ENCODE measurements at regions not wholly inside any gene's neighbourhood (a gene's known extent, or its start where the extent isn't known, plus 50 kb on each side); places are given as distances from the start of the nearest gene placed in this dataset.
"Not testable (repeated sequence)": the region's sequence is repeated elsewhere in the genome, so short reads cannot be mapped to it uniquely, and the experiment has no call there.

DNA sequence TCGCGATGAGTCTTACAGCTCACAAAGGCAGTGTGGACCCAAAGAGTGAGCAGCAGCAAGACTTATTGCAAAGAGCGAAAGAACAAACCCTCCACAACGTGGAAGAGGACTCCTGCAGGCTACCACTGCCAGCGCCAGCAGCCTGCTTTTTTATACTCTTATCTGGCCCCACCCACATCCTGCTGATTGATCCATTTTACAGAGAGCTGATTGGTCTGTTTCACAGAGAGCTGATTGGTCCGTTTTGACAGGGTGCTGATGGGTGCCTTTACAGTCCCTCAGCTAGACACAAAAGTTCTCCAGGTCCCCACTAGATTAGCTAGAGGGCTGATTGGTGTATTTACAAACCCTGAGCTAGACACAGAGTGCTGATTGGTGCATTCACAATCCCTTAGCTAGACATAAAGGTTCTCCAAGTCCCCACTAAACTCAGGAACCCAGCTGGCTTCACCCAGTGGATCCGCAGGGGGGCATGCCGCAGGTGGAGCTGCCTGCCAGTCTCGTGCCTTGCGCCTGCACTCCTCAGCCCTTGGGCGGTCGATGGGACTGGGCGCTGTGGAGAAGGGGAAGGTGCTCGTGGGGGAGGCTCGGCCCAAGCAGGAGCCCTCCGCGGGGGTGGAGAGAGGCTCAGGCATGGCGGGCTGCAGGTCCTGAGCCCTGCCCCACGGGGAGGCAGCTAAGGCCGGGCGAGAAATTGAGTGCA lies 75.7 kb downstream of the QDPR start:
- not testable (repeated sequence) for ATAC-seq; DNase-seq (ENCODE audit: low spot score in 2 of 2); H3K9me3 Mint-ChIP-seq; H3K27ac Mint-ChIP-seq; H3K36me3 Mint-ChIP-seq

DNA sequence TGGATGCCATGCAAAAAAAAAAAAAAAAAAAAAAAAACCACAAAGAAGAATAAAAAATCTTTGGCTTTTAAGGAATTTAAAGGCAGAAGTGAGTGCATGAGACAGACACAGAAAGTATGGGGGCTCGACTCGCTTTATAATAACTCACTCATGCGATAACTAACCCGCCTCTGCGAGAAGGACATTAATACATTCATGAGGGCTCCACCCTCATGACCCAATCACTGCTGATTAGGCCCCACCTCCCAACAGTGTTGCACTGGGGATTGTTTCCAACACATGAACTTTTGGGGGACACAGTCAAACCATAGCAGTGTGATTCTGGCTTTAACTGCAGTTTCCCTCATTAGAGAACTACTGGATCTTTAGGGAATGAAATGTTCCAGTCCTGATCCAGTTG lies 78.1 kb downstream of the QDPR start:
- Mint-ChIP-seq H3K36me3 (no peaks in the 10 kb centered on the region), H3K27ac (no peak overlapping the region), H3K9me3 (peaks cover 0 to 3% of the 10 kb centered on the region in 2 donors)
- ATAC-seq (no peak), DNase-seq (ENCODE audit: low spot score in 2 of 2) (no peak)

DNA sequence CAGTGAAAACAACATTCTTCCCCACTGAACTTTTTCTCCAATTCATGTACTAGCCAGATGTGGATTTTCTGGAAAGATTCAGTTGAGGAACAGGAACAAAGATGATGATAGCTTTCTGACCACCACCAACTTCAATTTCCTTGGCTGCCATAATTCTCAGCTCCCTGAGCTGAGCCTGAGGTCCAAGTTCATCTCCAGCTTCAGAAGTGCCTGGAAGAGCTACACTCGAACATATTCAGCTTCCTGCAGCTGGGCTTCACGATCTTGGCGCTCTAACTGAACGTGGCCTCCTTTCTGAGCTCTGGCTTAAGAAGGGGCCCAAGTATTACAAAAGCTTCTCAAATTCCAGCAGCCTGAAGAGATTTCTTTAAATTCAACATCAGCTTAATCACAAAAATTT lies 83.9 kb downstream of the QDPR start:
- H3K9me3 Mint-ChIP-seq, result no peaks in the 10 kb centered on the region
- no peak overlapping the region for H3K27ac Mint-ChIP-seq
- H3K36me3 Mint-ChIP-seq, result no peaks in the 10 kb centered on the region
- ATAC-seq, result no peak
- DNase-seq (ENCODE audit: low spot score in 2 of 2), result no peak

DNA sequence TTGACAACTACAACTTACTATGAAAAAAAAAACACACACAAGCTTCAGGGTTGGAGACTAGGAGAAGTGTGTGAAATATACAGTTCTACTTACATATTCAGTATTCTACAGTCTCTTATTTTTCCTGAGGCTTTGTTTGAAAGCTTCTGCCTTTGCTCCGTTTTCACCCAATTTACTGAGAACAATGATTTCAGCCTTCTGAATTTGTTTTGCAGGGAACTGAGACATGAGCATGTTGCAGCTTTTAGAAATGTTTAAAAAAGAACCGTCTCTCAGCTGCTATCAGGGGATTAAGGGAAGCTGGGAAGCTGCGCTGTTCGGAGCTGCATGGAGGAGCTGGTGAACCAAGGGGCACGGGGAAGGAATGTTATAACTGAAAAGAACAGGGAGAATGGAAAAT lies 85.7 kb downstream of the QDPR start:
- H3K27ac Mint-ChIP-seq, result no peak overlapping the region
- no peaks in the 10 kb centered on the region for H3K9me3 Mint-ChIP-seq
- DNase-seq (ENCODE audit: low spot score in 2 of 2) (no peak), ATAC-seq (no peak)
- H3K36me3 Mint-ChIP-seq, result no peaks in the 10 kb centered on the region

DNA sequence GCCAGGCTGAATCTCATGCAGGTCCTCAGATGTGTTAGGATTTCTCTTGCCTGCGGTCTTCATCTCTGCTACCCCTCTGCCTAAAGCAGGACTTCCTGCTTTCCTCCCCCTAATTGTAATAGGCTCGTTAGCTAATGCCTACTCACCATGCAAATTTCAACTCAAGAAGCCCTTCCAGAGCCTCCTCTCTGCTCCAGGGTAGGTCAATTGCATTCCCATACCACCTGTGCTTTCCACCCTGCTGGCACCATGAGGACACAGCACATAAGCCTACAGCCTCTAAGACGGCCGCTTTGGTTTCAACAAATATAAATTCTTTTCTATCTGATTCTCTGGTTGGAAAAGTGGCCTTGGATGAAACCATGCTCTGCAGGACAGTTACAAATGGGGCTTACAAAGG lies 93.9 kb downstream of the QDPR start:
- Mint-ChIP-seq H3K27ac (no peak overlapping the region), H3K36me3 (peaks cover 0 to 16% of the 10 kb centered on the region in 2 donors), H3K9me3 (peaks cover 18 to 19% of the 10 kb centered on the region in 2 donors)
- ATAC-seq (no peak), DNase-seq (ENCODE audit: low spot score in 2 of 2) (no peak)

DNA sequence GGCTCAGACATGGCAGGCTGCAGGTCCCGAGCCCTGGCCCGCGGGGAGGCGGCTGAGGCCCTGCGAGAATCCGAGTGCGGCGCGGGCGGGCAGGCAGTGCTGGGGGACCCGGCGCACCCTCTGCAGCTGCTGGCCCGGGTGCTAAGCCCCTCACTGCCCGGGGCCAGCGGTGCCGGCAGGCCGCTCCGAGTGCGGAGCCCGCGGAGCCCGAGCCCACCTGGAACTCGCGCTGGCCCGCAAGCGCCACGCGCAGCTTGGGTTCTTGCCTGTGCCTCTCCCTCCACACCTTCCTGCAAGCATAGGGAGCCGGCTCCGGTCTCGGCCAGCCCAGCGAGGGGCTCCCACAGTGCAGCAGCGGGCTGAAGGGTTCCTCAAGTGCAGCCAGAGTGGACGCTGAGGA lies 97.5 kb downstream of the QDPR start:
- peaks cover 0 to 16% of the 10 kb centered on the region in 2 donors for H3K36me3 Mint-ChIP-seq
- DNase-seq (ENCODE audit: low spot score in 2 of 2), result no peak
- no peak overlapping the region for H3K27ac Mint-ChIP-seq
- no peak for ATAC-seq
- peaks cover 19 to 20% of the 10 kb centered on the region in 2 donors for H3K9me3 Mint-ChIP-seq

DNA sequence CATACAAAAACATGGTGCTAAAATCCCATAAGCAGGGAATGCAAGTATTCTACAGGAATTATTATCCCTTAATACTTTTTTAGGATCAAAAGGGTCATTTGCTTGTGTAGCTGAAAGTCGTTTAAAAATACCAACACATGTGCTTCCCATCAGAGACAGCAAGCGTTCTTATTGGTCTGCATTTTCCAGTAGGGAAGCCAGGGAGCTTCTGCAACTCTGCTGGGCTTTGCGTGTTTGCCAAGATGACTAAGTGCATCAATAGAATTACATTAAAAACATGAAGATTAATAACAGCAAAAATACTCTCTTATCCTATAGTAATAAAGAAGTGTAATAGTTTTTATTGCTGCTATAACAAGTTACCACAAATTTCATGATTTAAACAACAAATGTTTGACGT lies 111.2 kb downstream of the QDPR start:
- no peak for ATAC-seq
- no peak for DNase-seq (ENCODE audit: low spot score in 2 of 2)
- Mint-ChIP-seq H3K36me3 (no peaks in the 10 kb centered on the region), H3K9me3 (no peaks in the 10 kb centered on the region), H3K27ac (no peak overlapping the region)

DNA sequence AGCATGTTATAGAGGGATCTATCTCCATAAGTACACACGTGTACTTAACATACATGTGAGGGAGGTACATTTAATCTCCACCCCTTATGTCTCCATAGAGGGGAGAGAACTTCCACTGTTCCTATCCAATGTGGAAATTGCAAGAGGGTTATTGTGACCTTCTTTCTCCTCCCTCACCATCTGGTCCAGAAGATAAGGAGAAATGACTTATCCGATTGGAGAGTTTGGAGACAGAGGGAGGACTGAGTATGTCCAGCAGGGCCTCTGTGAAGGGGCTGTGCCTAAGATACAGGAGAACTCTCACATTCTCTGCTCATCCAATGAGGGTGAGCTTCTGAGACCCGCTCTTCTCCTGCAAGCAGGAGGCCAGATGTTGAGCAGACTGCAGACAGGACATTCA lies 113.1 kb downstream of the QDPR start:
- no peak overlapping the region for H3K27ac Mint-ChIP-seq
- DNase-seq (ENCODE audit: low spot score in 2 of 2), result no peak
- no peak for ATAC-seq
- H3K36me3 Mint-ChIP-seq, result no peaks in the 10 kb centered on the region
- H3K9me3 Mint-ChIP-seq, result no peaks in the 10 kb centered on the region

DNA sequence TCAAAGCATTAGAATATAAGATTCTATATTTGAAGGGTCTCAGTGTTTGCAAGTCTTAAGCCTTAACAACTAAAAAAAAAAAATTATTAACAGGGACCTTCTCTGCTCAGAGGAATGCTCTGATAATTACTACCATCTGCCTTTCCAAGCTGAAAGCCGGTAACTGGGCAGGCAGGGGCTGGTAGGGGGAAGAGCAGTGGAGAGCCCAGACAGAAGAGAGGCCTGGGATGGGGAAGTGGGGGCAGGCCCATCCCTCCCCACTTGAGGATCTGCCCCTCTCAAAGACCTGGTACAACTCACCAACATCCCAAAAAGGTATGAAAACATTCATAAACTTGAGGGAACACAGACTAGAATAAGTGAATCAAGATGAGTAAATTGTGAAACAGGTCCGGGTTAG lies 113.9 kb downstream of the QDPR start:
- H3K27ac Mint-ChIP-seq, result no peak overlapping the region
- ATAC-seq (no peak), DNase-seq (ENCODE audit: low spot score in 2 of 2) (no peak)
- H3K36me3 Mint-ChIP-seq, result no peaks in the 10 kb centered on the region
- H3K9me3 Mint-ChIP-seq, result no peaks in the 10 kb centered on the region

DNA sequence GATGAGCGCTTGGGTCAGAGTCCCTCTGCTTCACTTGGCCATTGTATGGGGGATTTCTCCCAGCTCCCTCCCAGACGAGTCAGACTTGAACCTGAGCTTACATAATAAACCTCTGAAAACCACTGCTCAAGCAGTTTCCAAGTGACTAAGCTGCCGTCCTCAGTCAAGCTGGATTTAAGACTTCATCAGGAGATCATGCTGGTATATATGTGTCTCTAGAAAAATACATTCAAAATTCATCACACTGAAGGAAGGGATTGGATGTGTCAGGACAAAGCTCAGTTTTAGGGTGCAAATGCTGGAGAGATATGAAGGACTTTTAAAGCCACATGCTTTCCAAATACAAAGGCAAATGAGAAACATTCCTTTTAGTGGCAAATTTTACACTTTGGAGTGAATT lies 114.3 kb downstream of the QDPR start:
- no peak overlapping the region for H3K27ac Mint-ChIP-seq
- ATAC-seq (no peak), DNase-seq (ENCODE audit: low spot score in 2 of 2) (no peak)
- H3K36me3 Mint-ChIP-seq, result no peaks in the 10 kb centered on the region
- H3K9me3 Mint-ChIP-seq, result no peaks in the 10 kb centered on the region

DNA sequence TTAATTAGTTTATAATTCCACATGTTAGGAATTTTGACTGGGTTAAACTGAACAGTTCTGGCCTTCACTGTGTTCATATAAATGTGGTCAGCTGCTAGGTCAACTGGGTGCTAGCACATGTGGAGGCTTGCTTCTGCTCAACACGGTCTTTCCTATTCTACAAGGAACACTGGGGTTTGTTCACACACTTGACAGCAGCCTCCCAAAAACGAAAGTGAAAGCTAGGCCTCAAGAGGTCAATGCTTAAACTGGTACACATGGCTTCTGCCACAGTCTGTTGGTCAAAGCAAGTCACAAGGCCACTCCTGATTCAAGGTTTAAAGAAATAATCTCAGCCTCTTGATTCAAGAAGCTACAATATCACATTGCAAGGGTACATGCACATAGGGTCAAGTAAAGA lies 126.5 kb downstream of the QDPR start:
- DNase-seq (ENCODE audit: low spot score in 2 of 2) (no peak), ATAC-seq (peak in 1 of 2 donors; percentile 78)
- Mint-ChIP-seq H3K36me3 (peaks cover 10 to 15% of the 10 kb centered on the region in 2 donors), H3K27ac (peak overlapping the region in 1 of 2 donors; percentile 48), H3K9me3 (peaks cover 4 to 9% of the 10 kb centered on the region in 2 donors)

DNA sequence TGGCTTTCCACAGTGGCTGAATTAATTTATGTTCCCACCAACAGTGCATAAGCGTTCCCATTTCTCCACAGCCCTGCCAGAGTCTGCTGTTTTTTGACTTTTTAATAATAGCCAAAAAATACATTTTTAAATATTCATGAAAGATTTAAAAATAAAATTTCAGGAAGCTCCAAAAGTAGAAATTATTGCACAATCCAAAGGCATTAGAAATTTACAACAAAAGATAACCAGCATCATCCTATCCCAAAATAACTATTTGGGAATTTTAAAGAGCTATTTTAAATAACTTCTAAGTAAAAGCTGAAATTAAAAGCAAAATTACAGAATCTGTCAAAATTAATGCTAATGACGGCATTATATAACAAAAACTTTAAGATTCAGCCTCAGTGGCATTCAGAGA lies 131.5 kb downstream of the QDPR start:
- peaks cover 0 to under 1% of the 10 kb centered on the region in 2 donors for H3K36me3 Mint-ChIP-seq
- H3K27ac Mint-ChIP-seq, result no peak overlapping the region
- DNase-seq (ENCODE audit: low spot score in 2 of 2) (no peak), ATAC-seq (no peak)
- H3K9me3 Mint-ChIP-seq, result peaks cover 0 to 4% of the 10 kb centered on the region in 2 donors

DNA sequence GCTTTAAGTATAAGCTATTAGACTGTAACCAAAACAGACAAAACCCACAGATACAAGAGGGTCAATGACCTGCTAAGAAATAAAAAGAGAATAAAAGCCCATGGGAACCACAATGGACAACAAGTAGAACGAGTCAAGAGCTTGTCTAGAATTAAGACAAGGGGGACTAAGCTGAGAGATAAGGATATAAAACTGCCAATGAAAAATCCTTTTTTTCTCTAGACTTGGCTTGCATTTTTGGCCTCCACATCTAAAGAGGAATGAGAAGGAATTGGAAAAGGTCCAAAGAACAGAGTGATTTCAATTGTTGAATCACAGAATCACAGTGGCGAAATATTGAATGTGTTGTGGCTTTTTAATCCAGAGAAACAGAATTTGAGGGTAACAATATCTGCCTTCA lies 135.7 kb downstream of the QDPR start:
- ATAC-seq (no peak), DNase-seq (ENCODE audit: low spot score in 2 of 2) (no peak)
- no peaks in the 10 kb centered on the region for H3K36me3 Mint-ChIP-seq

DNA sequence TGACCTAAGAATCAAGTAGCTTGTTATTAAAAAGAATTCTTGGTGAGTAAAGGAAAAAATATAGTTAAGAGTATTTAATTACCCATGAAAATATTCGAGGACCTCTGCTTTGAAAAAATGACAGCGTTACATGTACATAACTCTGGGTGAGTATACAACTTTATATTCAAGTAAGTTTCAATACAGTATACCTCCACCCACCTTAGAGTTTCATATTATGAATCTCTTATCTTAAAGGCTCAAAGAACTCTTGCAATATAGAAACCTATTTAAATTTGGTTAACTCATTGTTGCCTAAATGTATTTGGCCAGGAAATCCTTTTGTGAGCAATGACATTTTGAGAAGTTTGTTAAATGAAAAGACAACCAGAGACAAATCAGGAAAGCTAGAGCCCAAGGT lies 138.2 kb downstream of the QDPR start:
- DNase-seq (ENCODE audit: low spot score in 2 of 2) (no peak), ATAC-seq (peak in 1 of 2 donors; percentile 69)
- Mint-ChIP-seq H3K27ac (no peak overlapping the region), H3K36me3 (no peaks in the 10 kb centered on the region), H3K9me3 (no peaks in the 10 kb centered on the region)

More for the DNA sequence above, 135.7 kb downstream of the QDPR start:
- Mint-ChIP-seq H3K27ac (no peak overlapping the region), H3K9me3 (no peaks in the 10 kb centered on the region)

DNA sequence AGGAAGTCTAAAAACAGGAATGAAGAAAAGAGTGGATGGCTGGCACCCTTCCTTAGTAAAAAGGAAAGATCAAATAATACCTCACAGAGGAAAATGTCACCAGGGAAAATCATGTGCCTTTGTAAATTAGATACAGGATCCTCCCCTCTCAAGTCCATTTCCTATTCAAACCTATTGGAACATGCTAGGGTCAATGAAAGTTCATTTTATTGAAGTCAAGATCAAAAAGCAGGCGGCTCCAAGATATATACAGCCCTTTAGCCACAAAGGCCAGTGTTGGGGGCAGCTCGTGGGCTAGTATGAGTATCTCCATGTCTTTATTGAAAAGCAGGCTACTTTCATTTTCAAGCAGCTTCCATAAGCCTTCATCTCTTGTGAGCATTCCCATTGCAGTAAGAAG lies 141.1 kb downstream of the QDPR start:
- DNase-seq (ENCODE audit: low spot score in 2 of 2), result no peak
- no peaks in the 10 kb centered on the region for H3K36me3 Mint-ChIP-seq
- no peaks in the 10 kb centered on the region for H3K9me3 Mint-ChIP-seq
- H3K27ac Mint-ChIP-seq, result no peak overlapping the region
- no peak for ATAC-seq

DNA sequence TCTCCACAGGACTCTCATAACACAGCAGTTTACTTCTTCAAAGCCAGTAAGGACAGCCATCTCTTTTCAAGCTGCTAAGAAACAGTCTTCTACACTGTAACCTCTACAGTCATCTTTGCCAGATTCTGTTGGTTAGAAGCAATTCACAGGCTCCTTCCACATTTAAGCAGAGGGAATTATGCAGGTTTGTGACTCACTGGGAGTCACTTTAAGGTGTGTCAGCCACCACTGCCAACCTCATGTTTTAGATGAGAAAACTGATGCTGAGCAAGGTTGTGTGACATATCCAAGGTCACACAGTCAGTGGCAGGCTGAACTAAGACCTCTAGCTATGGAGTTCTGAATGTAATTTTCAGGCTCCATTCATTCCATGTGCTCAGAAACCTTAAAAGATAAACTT lies 143.5 kb downstream of the QDPR start:
- Mint-ChIP-seq H3K36me3 (no peaks in the 10 kb centered on the region), H3K9me3 (no peaks in the 10 kb centered on the region), H3K27ac (no peak overlapping the region)
- DNase-seq (ENCODE audit: low spot score in 2 of 2), result no peak
- ATAC-seq, result peak in 1 of 2 donors; percentile 56

DNA sequence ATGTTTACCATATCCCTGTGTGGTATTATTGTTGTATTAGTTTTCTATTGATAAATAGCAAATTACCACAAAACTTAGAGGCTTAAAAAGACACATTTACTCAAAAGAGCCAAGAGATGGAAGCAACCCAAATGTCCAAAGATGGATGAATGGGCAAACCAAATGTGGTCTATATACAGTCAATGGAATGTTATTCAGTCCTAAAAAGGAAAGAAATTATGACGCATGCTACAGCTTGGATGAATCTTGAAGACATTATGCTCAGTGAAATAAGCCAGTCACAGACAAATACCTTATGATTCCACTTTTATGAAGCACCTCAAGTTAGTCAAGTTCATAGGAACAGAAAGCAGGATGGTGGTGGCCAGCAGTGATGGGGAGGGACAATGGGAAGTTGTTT lies 144.7 kb downstream of the QDPR start:
- Mint-ChIP-seq H3K27ac (no peak overlapping the region), H3K9me3 (no peaks in the 10 kb centered on the region), H3K36me3 (no peaks in the 10 kb centered on the region)
- no peak for ATAC-seq
- no peak for DNase-seq (ENCODE audit: low spot score in 2 of 2)

DNA sequence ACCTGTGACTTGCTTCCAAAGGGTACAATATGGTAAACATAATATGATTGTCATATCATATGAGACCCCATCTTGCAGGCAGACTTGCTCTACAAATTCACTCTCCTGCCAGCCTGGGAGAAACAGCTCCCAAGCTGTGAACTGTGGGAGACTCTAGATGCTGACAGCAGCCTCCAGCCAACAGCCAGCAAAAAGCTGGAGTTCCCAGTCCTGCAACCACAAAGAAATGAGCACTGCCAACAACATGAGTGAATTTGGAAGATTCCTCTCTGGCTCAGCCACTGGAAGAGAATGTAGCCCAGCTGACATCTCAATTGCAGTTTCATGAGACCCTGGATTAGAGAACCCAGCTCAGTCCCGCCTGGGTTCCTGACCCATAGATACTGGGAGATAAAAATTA lies 145.4 kb downstream of the QDPR start:
- Mint-ChIP-seq H3K27ac (no peak overlapping the region), H3K9me3 (no peaks in the 10 kb centered on the region), H3K36me3 (no peaks in the 10 kb centered on the region)
- DNase-seq (ENCODE audit: low spot score in 2 of 2) (no peak), ATAC-seq (no peak)

DNA sequence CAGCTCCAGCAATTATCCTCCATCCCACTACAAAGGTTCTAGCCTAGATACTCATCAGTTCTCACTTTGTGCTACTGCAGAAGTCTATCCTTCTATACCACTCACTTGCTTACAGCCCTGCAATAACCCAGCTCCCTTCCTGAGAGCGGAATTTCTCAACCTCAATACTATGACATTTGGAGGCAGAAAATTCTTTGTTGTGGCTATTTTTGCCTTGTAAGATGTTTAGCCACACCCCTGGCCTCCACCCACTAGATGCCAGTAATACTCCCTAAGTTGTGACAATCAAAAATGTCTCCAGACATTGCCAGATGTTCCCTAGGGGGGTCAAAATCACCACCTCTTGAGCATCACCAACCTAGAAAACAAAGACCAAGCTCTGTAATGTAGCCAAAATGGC lies 149.5 kb downstream of the QDPR start:
- DNase-seq (ENCODE audit: low spot score in 2 of 2) (no peak), ATAC-seq (no peak)
- no peak overlapping the region for H3K27ac Mint-ChIP-seq
- no peaks in the 10 kb centered on the region for H3K36me3 Mint-ChIP-seq
- H3K9me3 Mint-ChIP-seq, result no peaks in the 10 kb centered on the region
